Mesothelial cell of epicardium (in vitro differentiated cells): ENCODE measurements at regions not wholly inside any gene's neighbourhood (a gene's known extent, or its start where the extent isn't known, plus 50 kb on each side); places are given as distances from the start of the nearest gene placed in this dataset.

Experiments
- DNase-seq, 2 experiments: peaks; one replicate each; pipeline ENCODE4 v3.0.0; 2021; ENCODE audit warnings: low spot score in 2 of 2; ENCODE audit not compliant: unreplicated experiment in 2 of 2
- H3K27ac Mint-ChIP-seq: 2 replicates; pipeline ENCODE4 v1.8.0; 2021; ENCODE audit warnings: mixed read lengths
- H3K27me3 Mint-ChIP-seq: 2 replicates; pipeline ENCODE4 v1.8.0; 2021; ENCODE audit warnings: low read depth, mixed read lengths
- H3K36me3 Mint-ChIP-seq: 2 replicates; pipeline ENCODE4 v1.8.0; 2021; ENCODE audit warnings: mixed read lengths
- H3K4me1 Mint-ChIP-seq: 2 replicates; pipeline ENCODE4 v1.8.0; 2021; ENCODE audit warnings: mixed read lengths
- H3K4me3 Mint-ChIP-seq: 2 replicates; pipeline ENCODE4 v1.8.0; 2021; ENCODE audit warnings: mild to moderate bottlenecking, moderate library complexity, mixed read lengths
- H3K9me3 Mint-ChIP-seq: 2 replicates; pipeline ENCODE4 v1.8.0; 2021; ENCODE audit warnings: mixed read lengths
- CTCF ChIP-seq: fragments of 200-600 bp; sonication (generic); IDR thresholded peaks from one replicate; pipeline ENCODE4 v1.5.0; 2021; ENCODE audit warnings: antibody characterized with exemption; ENCODE audit not compliant: unreplicated experiment

DNA sequence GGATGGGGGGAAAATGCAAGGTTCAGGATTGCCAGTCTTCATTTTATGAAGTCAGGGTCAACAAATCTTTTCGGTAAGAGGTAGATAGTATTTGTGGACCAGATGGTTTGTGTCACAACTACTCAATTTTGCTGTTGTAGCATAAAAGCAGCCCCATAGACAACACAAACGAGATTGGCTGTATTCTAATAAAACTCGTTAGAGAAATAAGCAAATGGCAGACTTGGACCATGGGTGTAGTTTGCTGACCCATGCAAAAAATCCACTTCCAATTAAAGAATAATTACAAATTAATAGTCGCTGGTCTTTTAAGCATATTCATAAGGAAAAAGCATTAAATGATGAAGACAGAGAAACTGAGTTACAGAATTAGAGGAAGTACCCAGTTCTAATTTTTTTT lies 247.1 kb downstream of the CRPPA start:
- no peak overlapping the region for H3K27ac Mint-ChIP-seq
- TF ChIP-seq CTCF = no peak
- H3K27me3 Mint-ChIP-seq = no peaks in the 10 kb centered on the region
- no peak overlapping the region for H3K4me3 Mint-ChIP-seq
- no peak for DNase-seq
- peaks cover 10% of the 10 kb centered on the region for H3K4me1 Mint-ChIP-seq
- H3K36me3 Mint-ChIP-seq = peaks cover 5% of the 10 kb centered on the region
- H3K9me3 Mint-ChIP-seq = peaks cover 7% of the 10 kb centered on the region

- Mint-ChIP-seq H3K36me3 (peaks cover 5% of the 10 kb centered on the region), H3K4me1 (peaks cover 4% of the 10 kb centered on the region), H3K27ac (peak overlapping the region; percentile 26), H3K27me3 (no peaks in the 10 kb centered on the region), H3K4me3 (no peak overlapping the region), H3K9me3 (peaks cover 7% of the 10 kb centered on the region)
- TF ChIP-seq CTCF = no peak
- no peak for DNase-seq
Observed at GRCh38 chr7:16172366-16172765, 249.0 kb downstream of the CRPPA start.

DNA sequence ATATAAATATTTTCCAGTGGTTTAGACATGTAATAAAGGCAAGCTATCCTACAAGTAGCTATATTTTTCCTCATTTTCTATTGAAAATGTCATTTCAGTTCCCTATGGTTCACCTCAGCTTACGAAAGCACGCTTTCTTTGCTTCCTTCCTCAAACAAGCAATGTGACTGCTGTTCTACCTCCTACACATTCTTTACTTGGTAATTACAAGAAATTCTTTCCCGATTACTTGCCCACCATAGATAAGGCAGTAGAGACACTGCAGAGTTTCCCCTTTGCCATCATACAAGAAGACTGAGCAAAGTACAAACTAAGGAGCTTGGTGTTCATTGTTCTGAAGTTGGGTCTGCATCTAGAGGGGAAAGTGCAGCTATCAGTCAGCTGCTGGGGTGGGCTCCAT lies 249.4 kb downstream of the CRPPA start:
- Mint-ChIP-seq H3K4me3 (no peak overlapping the region), H3K27me3 (no peaks in the 10 kb centered on the region), H3K9me3 (peaks cover 7% of the 10 kb centered on the region), H3K36me3 (peaks cover 5% of the 10 kb centered on the region), H3K4me1 (peaks cover 3% of the 10 kb centered on the region), H3K27ac (peak overlapping the region; percentile 26)
- TF ChIP-seq CTCF = no peak
- DNase-seq = no peak

GRCh38 chr7:16170671-16171070 lies 250.7 kb downstream of the CRPPA start:
- no peak overlapping the region for H3K27ac Mint-ChIP-seq
- DNase-seq = no peak
- H3K4me1 Mint-ChIP-seq = peaks cover 2% of the 10 kb centered on the region
- H3K4me3 Mint-ChIP-seq = no peak overlapping the region
- H3K36me3 Mint-ChIP-seq = peaks cover 5% of the 10 kb centered on the region
- H3K9me3 Mint-ChIP-seq = peaks cover 7% of the 10 kb centered on the region
- no peaks in the 10 kb centered on the region for H3K27me3 Mint-ChIP-seq
- no peak for TF ChIP-seq CTCF

DNA sequence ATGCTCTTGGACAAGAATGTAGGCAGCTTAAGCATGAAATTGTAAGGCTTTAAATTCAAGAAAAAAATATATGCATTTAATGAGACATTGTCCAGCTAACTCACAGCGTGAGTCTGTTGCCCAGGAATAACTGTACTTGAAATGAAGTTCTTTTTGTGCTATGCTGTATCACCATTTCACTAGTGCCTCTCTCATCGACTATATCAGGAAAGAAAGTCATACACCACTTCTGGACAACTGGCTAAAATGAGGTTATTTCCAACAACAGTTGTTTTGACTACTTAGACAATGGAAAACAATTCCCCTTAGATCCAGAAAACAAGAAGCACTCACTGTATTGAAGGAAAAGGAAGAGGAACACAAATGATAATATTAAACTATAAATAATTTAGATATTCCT lies 251.8 kb downstream of the CRPPA start:
- Mint-ChIP-seq H3K27ac (no peak overlapping the region), H3K36me3 (peaks cover 5% of the 10 kb centered on the region), H3K4me1 (peaks cover 2% of the 10 kb centered on the region), H3K9me3 (peaks cover 7% of the 10 kb centered on the region), H3K27me3 (no peaks in the 10 kb centered on the region), H3K4me3 (no peak overlapping the region)
- TF ChIP-seq CTCF = no peak
- no peak for DNase-seq

- DNase-seq = no peak
- no peaks in the 10 kb centered on the region for H3K27me3 Mint-ChIP-seq
- H3K36me3 Mint-ChIP-seq = peaks cover 6% of the 10 kb centered on the region
- H3K9me3 Mint-ChIP-seq = peaks cover 19% of the 10 kb centered on the region
- no peak overlapping the region for H3K27ac Mint-ChIP-seq
- peaks cover 2% of the 10 kb centered on the region for H3K4me1 Mint-ChIP-seq
- no peak for TF ChIP-seq CTCF
- no peak overlapping the region for H3K4me3 Mint-ChIP-seq
Observed at GRCh38 chr7:16167526-16167925, 253.8 kb downstream of the CRPPA start.
